Stimulated activated CD4-positive, alpha-beta T cell treated with anti-CD3 and anti-CD28 coated beads, Interleukin-15, amount 100 ng/mL, for 48 hours (primary cell): ENCODE measurements at regions not wholly inside any gene's neighbourhood (a gene's known extent, or its start where the extent isn't known, plus 50 kb on each side); places are given as distances from the start of the nearest gene placed in this dataset.
"Not testable (repeated sequence)": the region's sequence is repeated elsewhere in the genome, so short reads cannot be mapped to it uniquely, and the experiment has no call there.

Experiments used
- DNase-seq, 2 donors: peaks; one replicate each; pipeline ENCODE4 v3.0.0-alpha.2; 2020; ENCODE audit warnings: low read depth in 2 of 2

GRCh38 chr11:110347660-110348059 lies 51.2 kb upstream of the RDX start:
- DNase-seq, result no peak

DNA sequence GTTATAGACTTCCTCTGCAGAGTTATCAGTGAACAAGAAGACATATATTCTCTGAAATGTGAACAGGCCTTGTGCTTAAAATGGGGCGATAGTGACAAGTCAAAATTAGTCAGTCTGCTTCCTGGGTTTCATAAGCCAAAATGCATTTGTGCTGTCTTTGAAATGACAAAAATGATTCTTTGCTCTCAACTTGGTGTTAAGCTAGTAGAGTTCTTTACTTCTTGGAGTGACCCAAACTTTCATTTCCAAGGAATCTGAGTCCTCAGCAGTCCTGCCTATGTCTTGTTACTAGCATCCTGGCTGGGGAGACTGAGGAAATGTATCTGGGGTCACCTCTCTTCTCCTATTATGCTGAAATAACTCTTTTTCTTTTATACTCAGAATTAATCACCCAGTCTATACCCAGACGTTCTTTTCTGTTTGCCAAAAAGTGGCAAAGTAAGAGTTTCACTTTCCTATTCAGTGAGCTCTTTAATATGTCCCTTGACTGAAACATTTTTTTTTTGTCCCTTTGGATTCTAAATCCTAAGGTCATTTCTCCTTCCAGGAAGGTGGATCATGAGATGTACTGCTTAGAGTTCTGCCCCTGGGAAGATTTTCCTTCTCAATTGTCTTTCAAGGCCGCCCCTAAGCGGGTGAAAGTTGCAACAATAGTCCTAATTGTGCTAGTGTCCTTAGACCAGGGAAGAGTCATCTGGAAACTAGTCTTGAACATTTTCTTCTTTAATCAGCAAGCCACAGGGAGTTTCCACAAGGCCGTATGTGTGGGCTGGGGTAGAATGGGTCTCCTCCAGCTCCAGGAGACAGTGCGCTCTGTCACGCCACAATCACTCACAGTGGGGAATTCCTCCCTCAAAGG lies 53.0 kb upstream of the RDX start:
- peak; percentile 64 to 73 for DNase-seq

- DNase-seq, result not testable (repeated sequence)
These were observed 53.6 kb upstream of the RDX start for GRCh38 chr11:110349997-110350383.

GRCh38 chr11:110355011-110355744 lies 58.8 kb upstream of the RDX start:
- no peak for DNase-seq

DNA sequence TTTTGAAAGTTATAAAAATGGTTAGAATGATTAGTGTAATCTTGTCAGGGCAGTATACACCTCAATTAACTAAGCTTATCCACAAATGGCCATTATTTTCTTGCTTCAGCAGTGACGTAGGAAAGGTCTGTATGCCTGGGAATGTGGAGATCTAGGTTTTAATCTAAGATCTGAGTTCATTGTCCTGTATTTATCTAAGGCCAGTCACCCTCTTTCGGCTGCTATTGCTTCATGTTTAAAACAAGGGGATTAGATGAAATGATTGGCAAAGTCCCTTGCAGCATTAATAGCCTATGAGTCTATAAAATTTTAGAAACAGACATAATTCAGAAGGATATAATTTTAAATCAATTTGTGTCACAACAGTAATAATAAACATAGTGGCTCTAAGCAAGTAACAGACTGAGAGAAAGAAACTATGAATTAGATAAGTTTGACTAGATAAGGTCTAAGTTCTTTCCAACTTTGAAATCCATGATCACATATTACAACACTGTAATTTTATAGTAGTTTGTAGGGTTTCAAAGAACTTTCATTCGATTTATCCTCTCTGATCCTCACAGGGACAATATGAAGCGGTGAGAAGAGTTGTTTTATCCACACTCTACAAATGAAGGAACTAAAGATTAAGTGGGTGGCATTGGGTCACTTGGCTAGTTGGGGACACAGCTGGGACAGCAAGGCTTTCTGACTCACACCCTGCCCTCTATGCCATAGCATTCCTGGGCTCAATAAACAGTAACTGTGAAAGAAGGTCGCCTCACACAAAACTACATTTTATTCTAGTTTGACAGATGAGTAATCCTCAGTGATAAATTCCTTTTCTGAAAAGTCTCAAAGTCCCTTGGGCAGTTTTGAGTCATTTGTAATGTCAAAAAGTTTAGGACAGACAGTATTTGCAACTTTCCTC lies 60.6 kb upstream of the RDX start:
- no peak for DNase-seq

DNA sequence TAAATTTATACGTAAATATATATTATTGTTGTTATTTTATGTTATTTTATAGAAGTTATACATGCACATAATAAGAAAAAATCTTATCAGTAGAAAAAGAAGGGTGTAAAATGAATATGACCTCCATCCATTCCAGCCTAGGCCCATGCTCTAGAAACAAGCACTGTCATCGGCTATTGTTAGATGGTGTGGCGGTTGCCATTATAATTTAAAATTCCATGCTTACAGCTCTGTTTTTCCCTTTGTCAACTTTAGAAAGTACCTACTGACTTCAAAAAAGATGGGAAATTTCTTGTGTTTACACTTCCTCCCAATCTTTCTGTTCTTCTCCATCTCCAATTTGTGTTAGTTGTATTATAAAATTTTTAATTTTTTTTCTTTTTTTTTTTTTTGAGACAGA lies 61.9 kb upstream of the RDX start:
- DNase-seq, result no peak

GRCh38 chr11:110360781-110361408 lies 64.5 kb upstream of the RDX start:
- DNase-seq, result not testable (repeated sequence)

DNA sequence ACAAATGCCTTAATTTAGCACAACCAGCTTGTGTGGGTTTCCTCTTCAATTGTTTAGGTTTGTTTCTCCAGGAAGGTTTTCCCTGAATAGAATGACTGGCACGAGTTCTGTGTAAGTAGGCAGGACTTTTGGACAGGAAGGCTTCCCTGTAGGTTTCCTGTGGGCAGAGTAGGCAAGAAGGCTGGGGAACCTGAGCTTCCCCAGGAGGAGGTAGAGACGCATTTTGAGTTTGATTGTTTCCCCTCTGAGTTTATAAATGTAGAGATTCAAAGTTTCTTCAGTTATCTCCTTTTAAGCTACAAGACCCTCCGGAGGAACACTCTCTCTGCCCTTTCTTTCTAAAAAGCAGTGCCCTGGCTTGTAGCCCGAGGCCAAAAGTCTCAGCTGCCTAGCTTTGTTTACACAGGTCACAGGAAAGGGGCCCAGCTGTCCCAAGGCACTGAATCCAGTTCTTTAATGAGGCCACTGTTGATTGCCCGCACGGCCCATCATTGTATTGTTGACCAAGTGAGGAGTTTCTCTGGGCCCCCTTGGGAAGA lies 66.6 kb upstream of the RDX start:
- no peak for DNase-seq

GRCh38 chr11:110366291-110366690 lies 63.5 kb upstream of the FDX1 start:
- DNase-seq, result no peak

GRCh38 chr11:110367571-110367970 lies 62.2 kb upstream of the FDX1 start:
- no peak for DNase-seq

DNA sequence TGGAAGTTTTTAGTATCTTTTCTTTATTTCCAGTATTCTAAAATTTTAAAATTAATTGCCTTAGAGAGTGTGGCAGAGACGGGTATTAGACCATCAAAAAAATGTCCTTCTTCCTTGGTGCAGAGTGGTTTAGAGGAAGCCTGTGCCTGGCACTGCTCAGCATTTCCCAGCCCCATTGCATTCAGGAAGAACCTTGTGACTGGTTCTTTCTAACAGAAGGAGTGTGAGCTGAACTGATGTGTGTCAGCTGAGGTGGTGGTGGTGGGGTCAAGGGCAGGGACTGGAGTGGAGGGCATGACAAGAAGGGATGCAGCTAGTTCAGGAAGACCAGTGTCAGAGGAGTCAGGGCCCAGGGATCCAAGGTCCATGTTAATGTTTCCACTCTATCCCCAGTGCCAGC lies 58.7 kb upstream of the FDX1 start:
- no peak for DNase-seq

- DNase-seq, result no peak
These were observed 56.6 kb upstream of the FDX1 start for GRCh38 chr11:110373051-110373702.

DNA sequence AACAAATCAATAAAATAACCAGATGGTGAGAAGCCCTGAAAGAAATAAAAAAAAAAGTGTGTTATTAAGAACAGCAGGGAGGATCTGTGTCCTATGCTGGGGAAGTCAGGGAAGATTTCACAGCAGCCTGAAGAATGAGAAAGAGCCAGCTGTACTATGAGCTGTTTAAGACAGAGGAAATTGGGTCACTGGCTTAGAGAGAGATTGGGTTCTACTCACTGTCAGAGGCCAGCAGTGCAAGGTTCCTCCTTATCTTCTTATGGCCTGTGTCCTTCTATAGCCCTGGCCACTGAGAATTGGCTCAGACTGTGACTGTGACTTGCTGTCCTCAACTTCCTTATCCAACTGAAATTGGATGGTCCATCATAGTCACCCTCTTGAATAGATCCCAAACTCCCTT lies 54.8 kb upstream of the FDX1 start:
- DNase-seq, result no peak

DNA sequence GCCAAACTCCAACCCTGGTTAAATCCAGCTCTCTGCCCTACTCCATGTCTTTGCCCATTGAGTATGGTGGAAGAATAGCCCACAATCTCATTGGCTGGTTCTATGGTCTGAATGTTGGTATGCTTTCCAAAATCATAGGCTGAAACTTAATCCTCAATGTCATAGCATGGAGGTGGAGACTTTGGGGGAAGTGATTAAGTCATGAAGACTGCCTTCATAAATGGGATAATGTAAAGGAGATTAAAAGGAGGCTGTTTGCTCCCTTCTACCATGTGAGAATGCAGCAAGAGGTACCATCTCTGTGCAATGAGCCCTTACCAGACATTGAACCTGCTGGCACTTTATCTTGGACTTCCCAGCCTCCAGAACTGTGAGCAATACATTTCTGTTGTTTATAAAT lies 54.4 kb upstream of the FDX1 start:
- DNase-seq, result no peak

DNA sequence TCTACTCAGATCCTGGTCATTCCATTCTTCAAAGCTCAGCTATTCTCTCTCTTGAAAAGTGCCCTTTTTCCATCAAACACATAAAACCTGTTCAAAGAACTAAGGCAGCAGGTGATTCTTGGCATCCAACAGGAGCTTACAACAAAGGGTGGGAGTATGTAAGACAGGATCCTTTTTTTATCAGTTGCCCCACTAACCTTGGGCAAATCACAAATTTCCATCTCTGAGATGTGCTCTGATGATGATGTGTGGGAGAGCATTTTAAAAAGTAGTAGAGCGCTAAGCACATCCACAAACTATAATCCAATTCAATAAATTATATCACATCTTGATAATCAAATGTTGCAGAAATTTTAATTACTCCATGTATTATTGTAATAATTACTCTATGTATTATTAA lies 53.7 kb upstream of the FDX1 start:
- no peak for DNase-seq

DNA sequence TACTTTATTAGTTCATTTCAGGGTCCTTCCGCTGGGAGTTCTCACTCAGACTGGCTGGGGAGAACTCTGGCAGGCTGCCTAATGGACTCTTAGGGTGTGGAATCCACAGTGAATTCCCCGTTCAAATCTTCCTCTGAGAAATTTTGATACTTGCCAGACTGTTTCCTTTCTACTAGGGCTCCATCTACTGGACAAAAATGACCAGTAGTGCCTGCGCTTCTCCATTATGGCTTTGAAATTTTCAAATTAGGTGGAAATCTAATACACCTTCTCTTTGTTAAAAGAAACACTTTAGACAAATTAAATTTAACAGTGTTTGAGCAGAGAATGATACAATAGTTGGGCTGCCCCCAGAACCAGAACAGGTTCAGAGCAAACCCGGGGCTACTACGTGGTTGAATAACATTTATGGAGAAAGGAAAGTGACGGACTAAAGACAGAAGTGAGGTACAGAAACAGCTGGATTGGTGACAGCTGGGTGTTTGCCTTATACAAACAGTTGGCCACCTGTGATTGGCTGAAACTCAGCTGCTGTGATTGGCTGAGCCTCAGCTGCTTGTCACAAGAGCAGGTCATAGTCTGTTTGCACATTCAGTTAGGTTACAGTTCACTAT lies 52.9 kb upstream of the FDX1 start:
- DNase-seq, result no peak

GRCh38 chr11:110377434-110377833 lies 52.3 kb upstream of the FDX1 start:
- no peak for DNase-seq

DNA sequence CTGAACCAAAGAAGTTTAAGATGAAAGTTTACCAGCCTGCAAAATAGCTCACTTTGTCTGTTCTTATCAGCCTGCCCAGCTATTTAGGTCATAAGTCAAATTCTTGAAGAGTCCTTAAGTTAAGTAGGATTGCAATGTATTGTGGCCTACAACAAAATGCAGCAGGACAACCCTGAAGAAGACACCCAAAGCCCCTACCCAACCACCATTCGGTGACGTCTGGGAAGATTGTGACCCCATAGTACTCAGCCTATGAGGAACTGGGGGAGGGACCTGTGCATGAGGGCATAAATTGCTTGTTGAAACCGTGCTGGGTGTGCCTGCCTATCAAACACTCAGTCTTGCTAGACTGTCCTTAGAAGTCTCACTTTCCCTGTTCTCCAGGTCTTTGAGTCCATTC lies 50.5 kb upstream of the FDX1 start:
- DNase-seq, result no peak

DNA sequence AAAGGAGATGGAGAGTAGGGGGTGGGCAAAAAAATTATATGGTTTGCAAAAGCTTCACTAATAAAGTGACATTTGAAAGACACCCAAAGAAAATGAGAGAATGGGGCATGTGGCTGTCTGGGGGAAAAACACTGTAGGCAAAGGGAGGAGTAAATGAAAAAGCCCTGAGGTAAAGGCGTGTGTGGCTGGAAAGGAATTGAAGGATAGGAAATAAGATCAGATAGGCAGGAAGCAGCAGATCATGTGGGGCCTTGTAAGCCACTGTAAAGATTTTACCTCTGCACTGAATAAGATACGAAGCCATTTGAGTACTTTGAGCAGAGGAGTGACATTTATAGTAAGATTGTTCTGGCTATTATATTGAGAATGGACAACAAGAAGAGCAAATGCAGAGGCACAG lies 49.8 kb upstream of the FDX1 start:
- DNase-seq, result no peak
